HG02610 (cell line): ENCODE measurements at regions not wholly inside any gene's neighbourhood (a gene's known extent, or its start where the extent isn't known, plus 50 kb on each side); places are given as distances from the start of the nearest gene placed in this dataset.

ENCODE experiments used
- ATAC-seq: cut with Tn5 transposase; IDR thresholded peaks from one replicate; pipeline ENCODE4 v1.9.1; 2021; ENCODE audit warnings: mild to moderate bottlenecking, moderate library complexity; ENCODE audit not compliant: unreplicated experiment

GRCh38 chr16:65934443-65934842 lies 432.0 kb upstream of the CDH5 start:
- ATAC-seq: no peak

- no peak for ATAC-seq
Observed at GRCh38 chr16:65933703-65934102, 432.8 kb upstream of the CDH5 start.

- ATAC-seq: no peak
Observed at GRCh38 chr16:65932350-65933072, 434.0 kb upstream of the CDH5 start.

GRCh38 chr16:65922923-65923322 lies 443.6 kb upstream of the CDH5 start:
- no peak for ATAC-seq

GRCh38 chr16:65919986-65920376 lies 446.5 kb upstream of the CDH5 start:
- ATAC-seq: no peak

- ATAC-seq: no peak
Observed at GRCh38 chr16:65919145-65919985, 447.1 kb upstream of the CDH5 start.

GRCh38 chr16:65917466-65917865 lies 449.0 kb upstream of the CDH5 start:
- ATAC-seq: no peak

GRCh38 chr16:65916995-65917394 lies 449.5 kb upstream of the CDH5 start:
- no peak for ATAC-seq

- no peak for ATAC-seq
Observed at GRCh38 chr16:65910291-65910690, 456.2 kb upstream of the CDH5 start.

GRCh38 chr16:65909310-65910050 lies 457.0 kb upstream of the CDH5 start:
- ATAC-seq: no peak

- no peak for ATAC-seq
Observed at GRCh38 chr16:65908568-65908967, 457.9 kb upstream of the CDH5 start.

- no peak for ATAC-seq
Observed at GRCh38 chr16:65905331-65905730, 461.2 kb upstream of the CDH5 start.

GRCh38 chr16:65896448-65897153 lies 469.9 kb upstream of the CDH5 start:
- ATAC-seq: no peak

GRCh38 chr16:65895906-65896305 lies 470.6 kb upstream of the CDH5 start:
- ATAC-seq: no peak

GRCh38 chr16:65895486-65895885 lies 471.0 kb upstream of the CDH5 start:
- no peak for ATAC-seq

- ATAC-seq: no peak
Observed at GRCh38 chr16:65890203-65890602, 476.3 kb upstream of the CDH5 start.

- ATAC-seq: no peak
Observed at GRCh38 chr16:65889533-65889966, 476.9 kb upstream of the CDH5 start.

GRCh38 chr16:65888201-65888600 lies 478.3 kb upstream of the CDH5 start:
- ATAC-seq: no peak

- no peak for ATAC-seq
Observed at GRCh38 chr16:65884018-65884417, 482.5 kb upstream of the CDH5 start.

GRCh38 chr16:65878347-65878746 lies 488.1 kb upstream of the CDH5 start:
- ATAC-seq: no peak

- ATAC-seq: no peak
Observed at GRCh38 chr16:65876624-65877023, 489.9 kb upstream of the CDH5 start.
